Ascending aorta (tissue), 2 donors: ENCODE measurements at regions not wholly inside any gene's neighbourhood (a gene's known extent, or its start where the extent isn't known, plus 50 kb on each side); places are given as distances from the start of the nearest gene placed in this dataset.

ENCODE experiments used
- DNase-seq, 2 donors: peaks; one replicate each; pipeline ENCODE4 v3.0.0-alpha.2; 2019; ENCODE audit warnings: low spot score in 2 of 2
- H3K27ac ChIP-seq, 2 donors: fragments of 200-600 bp; sonication (generic); one replicate each; pipeline ENCODE4 v1.5.1; 2016 to 2017; ENCODE audit warnings: mild to moderate bottlenecking in 1 of 2
- H3K27me3 ChIP-seq: fragments of 200-600 bp; sonication (generic); one replicate; pipeline ENCODE4 v1.5.1; 2017
- H3K36me3 ChIP-seq, 2 donors: fragments of 200-600 bp; sonication (generic); one replicate each; pipeline ENCODE4 v1.5.1; 2016
- H3K4me1 ChIP-seq, 2 donors: fragments of 200-600 bp; sonication (generic); one replicate each; pipeline ENCODE4 v1.5.1; 2016 to 2017; ENCODE audit warnings: mild to moderate bottlenecking in 1 of 2
- H3K4me3 ChIP-seq, 2 donors: fragments of 200-600 bp; sonication (generic); one replicate each; pipeline ENCODE4 v1.5.1; 2016 to 2017; ENCODE audit warnings: mild to moderate bottlenecking in 1 of 2
- H3K9me3 ChIP-seq, 2 donors: fragments of 200-600 bp; sonication (generic); one replicate each; pipeline ENCODE4 v1.5.1; 2016
- CTCF ChIP-seq, 3 experiments: fragments of 200-600 bp in 2 of 3; fragments of 450-650 bp in 1 of 3; sonication (generic) in 2 of 3; IDR thresholded peaks; one replicate each; pipeline ENCODE4 v1.5.1; 2016 to 2019; ENCODE audit warnings: antibody characterized with exemption in 3 of 3, mild to moderate bottlenecking in 1 of 3, moderate library complexity in 1 of 3
- intact Hi-C: fragments of 100-400 bp; cut with DNase I; formaldehyde crosslinking; loops from one replicate; pipeline ENCODE4 v1.15.1; 2023

DNA sequence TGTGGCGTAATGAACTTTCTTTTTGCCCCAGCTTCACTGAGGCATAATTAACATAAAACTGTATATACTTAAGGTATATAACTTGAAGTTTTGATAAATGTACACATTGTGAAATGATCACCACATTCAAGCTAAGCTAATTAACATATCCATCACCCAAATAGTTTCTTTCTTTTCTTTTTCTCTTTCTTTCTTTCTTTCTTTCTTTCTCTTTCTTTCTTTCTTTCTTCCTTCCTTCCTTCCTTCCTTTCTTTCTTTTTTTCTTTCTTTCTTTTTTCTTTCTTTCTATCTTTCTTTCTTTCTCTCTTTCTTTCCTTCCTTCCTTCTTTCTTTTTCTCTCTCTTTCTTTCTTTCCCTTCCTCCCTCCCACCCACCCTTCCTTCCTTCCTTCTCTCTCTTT, 62.5 kb downstream of the XCL1 start:
- no peak overlapping the region for H3K4me3 ChIP-seq
- DNase-seq, result no peak
- no peaks in the 10 kb centered on the region for H3K9me3 ChIP-seq
- TF ChIP-seq CTCF (IDR thresholded peaks at IDR 0.05), result no peak
- no peak overlapping the region for H3K27ac ChIP-seq
- H3K27me3 ChIP-seq, result no peaks in the 10 kb centered on the region
- no peaks in the 10 kb centered on the region for H3K36me3 ChIP-seq
- intact Hi-C loops, result loop anchor here (5.0 kb wide), 1 partner anchor 253 kb away; no protein-coding TSS in a partner anchor
- H3K4me1 ChIP-seq, result peaks cover 0 to 12% of the 10 kb centered on the region in 2 donors

DNA sequence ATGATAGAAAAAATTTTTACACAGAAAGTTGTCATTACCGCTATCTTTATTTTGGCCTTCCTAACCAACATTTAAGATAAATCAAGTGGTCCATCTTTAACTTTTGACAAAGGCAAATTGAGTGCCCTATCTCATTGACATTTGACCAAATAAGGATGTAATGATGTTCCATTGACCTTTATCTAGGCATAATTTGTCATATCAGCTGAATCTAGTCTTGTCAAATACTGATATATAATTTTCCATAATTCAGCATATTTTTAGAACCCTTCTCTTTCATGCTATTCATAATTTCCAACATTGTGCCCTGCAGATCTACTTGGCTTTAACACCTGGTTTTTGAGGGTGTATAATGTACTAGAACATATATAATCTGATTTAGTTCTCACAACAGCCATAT, 63.8 kb downstream of the XCL1 start:
- Histone ChIP-seq H3K27ac (no peak overlapping the region), H3K4me1 (peaks cover 0 to 12% of the 10 kb centered on the region in 2 donors), H3K9me3 (no peaks in the 10 kb centered on the region), H3K27me3 (no peaks in the 10 kb centered on the region), H3K4me3 (no peak overlapping the region), H3K36me3 (no peaks in the 10 kb centered on the region)
- intact Hi-C loops, result no loop called here
- DNase-seq, result no peak
- no peak for TF ChIP-seq CTCF (IDR thresholded peaks at IDR 0.05)

- no peak for DNase-seq
- H3K4me3 ChIP-seq, result no peak overlapping the region
- peaks cover 0 to 11% of the 10 kb centered on the region in 2 donors for H3K4me1 ChIP-seq
- no peaks in the 10 kb centered on the region for H3K27me3 ChIP-seq
- TF ChIP-seq CTCF (IDR thresholded peaks at IDR 0.05), result no peak
- no peaks in the 10 kb centered on the region for H3K36me3 ChIP-seq
- intact Hi-C loops, result no loop called here
- H3K27ac ChIP-seq, result no peak overlapping the region
- H3K9me3 ChIP-seq, result no peaks in the 10 kb centered on the region
Observed at GRCh38 chr1:168640836-168641235, 64.4 kb downstream of the XCL1 start.

DNA sequence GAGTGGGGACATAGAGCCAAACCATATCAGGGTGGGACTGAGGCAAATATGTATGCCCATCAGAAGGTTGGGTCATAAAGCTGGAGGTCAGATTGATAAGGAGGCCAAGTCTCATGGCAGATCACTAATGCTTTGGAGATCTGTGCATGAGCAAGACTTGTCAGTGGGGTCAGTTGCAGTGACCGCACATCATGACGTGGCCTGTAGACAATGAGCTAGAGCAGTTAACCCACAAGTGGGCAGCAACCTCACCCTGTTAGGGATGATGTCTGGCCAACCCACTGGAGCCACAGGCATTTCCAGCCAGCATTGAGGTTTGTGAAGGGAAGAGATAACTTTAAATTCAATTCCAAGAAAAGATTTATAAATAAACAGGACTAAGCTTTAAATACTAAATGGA, 66.7 kb downstream of the XCL1 start:
- Histone ChIP-seq H3K27ac (no peak overlapping the region), H3K36me3 (no peaks in the 10 kb centered on the region), H3K27me3 (no peaks in the 10 kb centered on the region), H3K4me3 (no peak overlapping the region), H3K4me1 (no peaks in the 10 kb centered on the region), H3K9me3 (no peaks in the 10 kb centered on the region)
- TF ChIP-seq CTCF (IDR thresholded peaks at IDR 0.05), result no peak
- DNase-seq, result no peak
- intact Hi-C loops, result no loop called here
